ENCODE measurements at regions not wholly inside any gene's neighbourhood (a gene's known extent, or its start where the extent isn't known, plus 50 kb on each side); places are given as distances from the start of the nearest gene placed in this dataset.

DNA sequence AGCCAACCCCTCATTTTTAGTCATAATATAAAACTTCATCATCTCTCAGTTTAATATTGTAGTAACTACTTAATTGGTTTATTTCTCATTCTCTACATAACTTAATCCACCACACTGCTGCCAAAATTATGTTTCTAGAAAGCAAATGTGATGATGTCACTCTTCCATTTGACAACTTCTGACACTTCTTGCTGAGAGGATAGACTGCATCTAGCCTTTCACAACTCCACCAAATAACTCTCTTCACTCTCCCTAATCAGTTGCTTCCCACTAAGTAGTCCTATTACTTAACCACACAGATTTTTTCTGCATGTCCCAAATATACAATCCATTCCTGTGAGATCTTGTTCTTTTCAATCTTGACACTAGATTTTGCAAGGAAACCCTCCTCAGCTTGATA, 951.3 kb downstream of the EPHA7 start:
- H2AFZ ChIP-seq (ENCODE audit: low read length): no peak overlapping the region
- TF ChIP-seq EZH2 (optimal IDR thresholded peaks at IDR 0.05; ENCODE audit: low read depth, low read length) (no peak), EZH2phosphoT487 (IDR thresholded peaks at IDR 0.05; ENCODE audit: low read length) (no peak)
- TF ChIP-seq, protein P1, sequence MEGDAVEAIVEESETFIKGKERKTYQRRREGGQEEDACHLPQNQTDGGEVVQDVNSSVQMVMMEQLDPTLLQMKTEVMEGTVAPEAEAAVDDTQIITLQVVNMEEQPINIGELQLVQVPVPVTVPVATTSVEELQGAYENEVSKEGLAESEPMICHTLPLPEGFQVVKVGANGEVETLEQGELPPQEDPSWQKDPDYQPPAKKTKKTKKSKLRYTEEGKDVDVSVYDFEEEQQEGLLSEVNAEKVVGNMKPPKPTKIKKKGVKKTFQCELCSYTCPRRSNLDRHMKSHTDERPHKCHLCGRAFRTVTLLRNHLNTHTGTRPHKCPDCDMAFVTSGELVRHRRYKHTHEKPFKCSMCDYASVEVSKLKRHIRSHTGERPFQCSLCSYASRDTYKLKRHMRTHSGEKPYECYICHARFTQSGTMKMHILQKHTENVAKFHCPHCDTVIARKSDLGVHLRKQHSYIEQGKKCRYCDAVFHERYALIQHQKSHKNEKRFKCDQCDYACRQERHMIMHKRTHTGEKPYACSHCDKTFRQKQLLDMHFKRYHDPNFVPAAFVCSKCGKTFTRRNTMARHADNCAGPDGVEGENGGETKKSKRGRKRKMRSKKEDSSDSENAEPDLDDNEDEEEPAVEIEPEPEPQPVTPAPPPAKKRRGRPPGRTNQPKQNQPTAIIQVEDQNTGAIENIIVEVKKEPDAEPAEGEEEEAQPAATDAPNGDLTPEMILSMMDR (IDR thresholded peaks at IDR 0.05; ENCODE audit: low read length): no peak
- DNase-seq: no peak

DNA sequence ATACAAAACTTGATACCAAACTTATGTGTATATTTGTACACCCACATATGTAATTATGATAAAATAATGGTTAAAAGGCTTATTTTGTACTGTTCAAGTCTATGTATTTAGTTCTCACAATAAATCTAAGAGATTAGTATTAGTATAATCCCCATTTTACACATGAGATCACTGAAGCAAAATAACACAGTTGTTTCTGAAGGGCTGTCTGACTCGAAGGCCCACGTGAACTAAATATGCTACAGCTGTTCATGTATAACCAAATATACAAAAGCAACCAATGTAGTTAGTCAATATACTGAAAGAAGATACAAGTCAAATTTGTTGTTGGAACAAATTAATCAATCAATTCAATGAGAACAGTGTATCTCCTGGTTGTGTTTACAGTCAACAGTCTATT, 959.2 kb downstream of the EPHA7 start:
- no peaks in the 10 kb centered on the region for H3K27me3 ChIP-seq (replicated peaks; ENCODE audit: insufficient read depth, low read length)

More for the DNA sequence above, 951.3 kb downstream of the EPHA7 start:
- H3K4me1 ChIP-seq (ENCODE audit: low read length): no peaks in the 10 kb centered on the region
- no peak overlapping the region for H3K4me3 ChIP-seq (ENCODE audit: low read length)
- H3K79me2 ChIP-seq (ENCODE audit: low read length): no peaks in the 10 kb centered on the region
- H3K4me2 ChIP-seq (ENCODE audit: low read depth, low read length): no peak overlapping the region
- no peaks in the 10 kb centered on the region for H3K9me2 ChIP-seq (replicated peaks; ENCODE audit: insufficient read depth, low read length)
- no peak overlapping the region for H3K27ac ChIP-seq (ENCODE audit: low read length)
- H4K20me1 ChIP-seq (ENCODE audit: insufficient read depth, low read length): no peaks in the 10 kb centered on the region
- H3K36me3 ChIP-seq (replicated peaks; ENCODE audit: insufficient read depth, low read length): no peaks in the 10 kb centered on the region
- H3K27me3 ChIP-seq (replicated peaks; ENCODE audit: insufficient read depth, low read length): no peaks in the 10 kb centered on the region
- H3K9me3 ChIP-seq (replicated peaks; ENCODE audit: insufficient read depth, low read length): no peaks in the 10 kb centered on the region
- no peak overlapping the region for H3K9ac ChIP-seq (ENCODE audit: low read length)
- H3F3A ChIP-seq (ENCODE audit: insufficient read depth, low read length): no peaks in the 10 kb centered on the region

DNA sequence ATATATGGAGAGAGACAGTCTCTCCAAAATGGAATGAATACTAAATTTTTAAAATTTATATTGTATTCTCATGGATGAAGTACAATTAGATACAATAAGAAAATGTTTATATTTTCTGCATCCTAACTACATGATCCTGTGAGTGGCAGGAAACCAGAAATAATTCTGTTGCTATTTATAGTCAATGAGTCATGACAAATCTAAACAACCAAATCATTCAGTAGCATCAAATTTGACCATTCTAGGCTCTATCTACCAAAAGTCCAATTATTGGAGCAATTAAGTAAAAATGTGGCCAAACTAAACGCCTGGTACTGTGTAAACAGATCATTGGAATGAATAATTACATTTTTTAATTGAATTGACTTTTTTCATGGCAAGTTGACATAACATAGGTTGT, 959.8 kb downstream of the EPHA7 start:
- no peaks in the 10 kb centered on the region for H3K27me3 ChIP-seq (replicated peaks; ENCODE audit: insufficient read depth, low read length)
- TF ChIP-seq, protein P1 (IDR thresholded peaks at IDR 0.05; ENCODE audit: low read length): no peak
- no peak for TF ChIP-seq EZH2 (optimal IDR thresholded peaks at IDR 0.05; ENCODE audit: low read depth, low read length)
- no peak for TF ChIP-seq EZH2phosphoT487 (IDR thresholded peaks at IDR 0.05; ENCODE audit: low read length)

More for the DNA sequence above, 959.2 kb downstream of the EPHA7 start:
- TF ChIP-seq, protein P1 (IDR thresholded peaks at IDR 0.05; ENCODE audit: low read length): no peak
- TF ChIP-seq EZH2phosphoT487 (IDR thresholded peaks at IDR 0.05; ENCODE audit: low read length) (no peak), EZH2 (optimal IDR thresholded peaks at IDR 0.05; ENCODE audit: low read depth, low read length) (no peak)
- Histone ChIP-seq H3K4me2 (ENCODE audit: low read depth, low read length) (no peak overlapping the region), H3K4me3 (ENCODE audit: low read length) (no peak overlapping the region), H3K27ac (ENCODE audit: low read length) (no peak overlapping the region), H3K79me2 (ENCODE audit: low read length) (no peaks in the 10 kb centered on the region), H3K9me2 (replicated peaks; ENCODE audit: insufficient read depth, low read length) (no peaks in the 10 kb centered on the region), H3K36me3 (replicated peaks; ENCODE audit: insufficient read depth, low read length) (no peaks in the 10 kb centered on the region), H2AFZ (ENCODE audit: low read length) (no peak overlapping the region), H3F3A (ENCODE audit: insufficient read depth, low read length) (no peaks in the 10 kb centered on the region), H3K4me1 (ENCODE audit: low read length) (no peaks in the 10 kb centered on the region), H3K9me3 (replicated peaks; ENCODE audit: insufficient read depth, low read length) (no peaks in the 10 kb centered on the region), H4K20me1 (ENCODE audit: insufficient read depth, low read length) (no peaks in the 10 kb centered on the region), H3K9ac (ENCODE audit: low read length) (no peak overlapping the region)
- no peak for DNase-seq

More for the DNA sequence above, 959.8 kb downstream of the EPHA7 start:
- H3K9me2 ChIP-seq (replicated peaks; ENCODE audit: insufficient read depth, low read length): no peaks in the 10 kb centered on the region
- H3K27ac ChIP-seq (ENCODE audit: low read length): no peak overlapping the region
- H3K79me2 ChIP-seq (ENCODE audit: low read length): no peaks in the 10 kb centered on the region
- H3K9me3 ChIP-seq (replicated peaks; ENCODE audit: insufficient read depth, low read length): no peaks in the 10 kb centered on the region
- no peak overlapping the region for H3K9ac ChIP-seq (ENCODE audit: low read length)
- DNase-seq: no peak
- H3K36me3 ChIP-seq (replicated peaks; ENCODE audit: insufficient read depth, low read length): no peaks in the 10 kb centered on the region
- H3K4me3 ChIP-seq (ENCODE audit: low read length): no peak overlapping the region
- no peaks in the 10 kb centered on the region for H3F3A ChIP-seq (ENCODE audit: insufficient read depth, low read length)
- no peak overlapping the region for H3K4me2 ChIP-seq (ENCODE audit: low read depth, low read length)
- H4K20me1 ChIP-seq (ENCODE audit: insufficient read depth, low read length): no peaks in the 10 kb centered on the region
- no peak overlapping the region for H2AFZ ChIP-seq (ENCODE audit: low read length)
- H3K4me1 ChIP-seq (ENCODE audit: low read length): no peaks in the 10 kb centered on the region

Data from MM.1S (cell line).